ENCODE measurements at regions not wholly inside any gene's neighbourhood (a gene's known extent, or its start where the extent isn't known, plus 50 kb on each side); places are given as distances from the start of the nearest gene placed in this dataset.

DNA sequence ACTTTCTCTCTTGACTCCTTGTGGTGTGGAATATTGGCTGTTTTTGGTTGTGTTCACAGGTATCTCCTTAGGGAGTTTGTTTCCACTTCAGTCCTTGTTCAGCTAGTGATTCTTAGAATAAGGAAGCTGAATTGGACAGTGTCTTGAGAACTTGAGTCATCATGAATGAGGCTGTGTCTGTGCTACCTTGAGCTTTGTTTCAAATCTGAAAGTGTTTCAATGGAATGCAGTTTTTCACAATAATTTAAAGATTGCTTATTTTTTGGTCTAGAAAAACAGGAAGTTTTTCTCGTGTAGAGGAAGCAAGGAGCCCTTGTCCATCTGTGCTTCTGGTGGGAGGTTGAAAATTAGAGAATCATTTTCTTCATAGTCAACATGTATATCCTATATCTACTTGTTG is 76.5 kb downstream of the ZNF518B start:
- Histone ChIP-seq H3K36me3 (ENCODE audit: control insufficient read depth, insufficient read depth, low read length) (no peaks in the 10 kb centered on the region), H3K4me3 (ENCODE audit: low read depth, low read length) (no peak overlapping the region), H3K27me3 (ENCODE audit: control insufficient read depth, insufficient read depth, low read length) (peaks cover 2% of the 10 kb centered on the region; the same call in 1 of the 2 replicates)
- ChIA-PET CTCF (interaction anchor here (0.9 to 1.0 kb wide), 2 partner anchors 9 to 23 kb away, joined by 3 to 4 read pairs; no protein-coding TSS in a partner anchor), POLR2A (no interaction called here)
- no peak for DNase-seq (ENCODE audit: low read depth)
- TF ChIP-seq, protein P1, sequence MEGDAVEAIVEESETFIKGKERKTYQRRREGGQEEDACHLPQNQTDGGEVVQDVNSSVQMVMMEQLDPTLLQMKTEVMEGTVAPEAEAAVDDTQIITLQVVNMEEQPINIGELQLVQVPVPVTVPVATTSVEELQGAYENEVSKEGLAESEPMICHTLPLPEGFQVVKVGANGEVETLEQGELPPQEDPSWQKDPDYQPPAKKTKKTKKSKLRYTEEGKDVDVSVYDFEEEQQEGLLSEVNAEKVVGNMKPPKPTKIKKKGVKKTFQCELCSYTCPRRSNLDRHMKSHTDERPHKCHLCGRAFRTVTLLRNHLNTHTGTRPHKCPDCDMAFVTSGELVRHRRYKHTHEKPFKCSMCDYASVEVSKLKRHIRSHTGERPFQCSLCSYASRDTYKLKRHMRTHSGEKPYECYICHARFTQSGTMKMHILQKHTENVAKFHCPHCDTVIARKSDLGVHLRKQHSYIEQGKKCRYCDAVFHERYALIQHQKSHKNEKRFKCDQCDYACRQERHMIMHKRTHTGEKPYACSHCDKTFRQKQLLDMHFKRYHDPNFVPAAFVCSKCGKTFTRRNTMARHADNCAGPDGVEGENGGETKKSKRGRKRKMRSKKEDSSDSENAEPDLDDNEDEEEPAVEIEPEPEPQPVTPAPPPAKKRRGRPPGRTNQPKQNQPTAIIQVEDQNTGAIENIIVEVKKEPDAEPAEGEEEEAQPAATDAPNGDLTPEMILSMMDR (IDR thresholded peaks at IDR 0.05; ENCODE audit: insufficient read depth, low read depth, low read length): no peak

DNA sequence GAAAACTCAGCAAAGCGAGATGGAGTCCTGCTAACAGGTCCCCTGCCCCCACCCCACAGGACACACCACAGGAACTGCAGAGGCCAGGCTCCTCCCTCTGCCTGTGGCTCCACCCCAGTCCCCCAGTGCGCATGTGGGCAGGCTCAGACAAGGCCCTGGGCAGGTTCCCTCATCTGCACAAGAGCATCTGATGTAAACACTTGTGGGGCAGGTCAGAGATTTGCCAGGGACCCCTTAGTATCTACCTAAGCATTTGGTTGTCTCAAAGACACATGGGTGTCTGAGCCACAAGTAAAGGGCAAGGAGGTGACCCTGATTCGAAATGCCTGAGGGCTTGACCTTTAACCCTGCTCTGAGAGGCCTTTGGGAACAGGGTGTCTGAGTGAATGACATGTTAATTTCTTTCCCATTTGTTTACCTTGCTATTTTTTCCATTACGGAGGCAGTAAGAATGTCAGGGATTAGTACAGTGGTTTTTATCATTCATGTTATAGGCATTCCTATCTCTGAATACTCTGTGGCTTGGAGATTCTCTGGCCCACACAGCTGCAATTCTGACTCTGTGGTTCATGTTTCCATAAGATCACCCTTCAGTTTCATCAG is 85.3 kb downstream of the ZNF518B start:
- DNase-seq (ENCODE audit: low read depth): peak; percentile 19
- Histone ChIP-seq H3K36me3 (ENCODE audit: control insufficient read depth, insufficient read depth, low read length) (no peaks in the 10 kb centered on the region), H3K27me3 (ENCODE audit: control insufficient read depth, insufficient read depth, low read length) (no peaks in the 10 kb centered on the region), H3K4me3 (ENCODE audit: low read depth, low read length) (no peak overlapping the region)
- ChIA-PET POLR2A (no interaction called here), CTCF (interaction anchor here (0.5 to 0.8 kb wide), 2 partner anchors 9 to 207 kb away, joined by 3 to 4 read pairs; no protein-coding TSS in a partner anchor)
- TF ChIP-seq, protein P1 (IDR thresholded peaks at IDR 0.05; ENCODE audit: insufficient read depth, low read depth, low read length): no peak

DNA sequence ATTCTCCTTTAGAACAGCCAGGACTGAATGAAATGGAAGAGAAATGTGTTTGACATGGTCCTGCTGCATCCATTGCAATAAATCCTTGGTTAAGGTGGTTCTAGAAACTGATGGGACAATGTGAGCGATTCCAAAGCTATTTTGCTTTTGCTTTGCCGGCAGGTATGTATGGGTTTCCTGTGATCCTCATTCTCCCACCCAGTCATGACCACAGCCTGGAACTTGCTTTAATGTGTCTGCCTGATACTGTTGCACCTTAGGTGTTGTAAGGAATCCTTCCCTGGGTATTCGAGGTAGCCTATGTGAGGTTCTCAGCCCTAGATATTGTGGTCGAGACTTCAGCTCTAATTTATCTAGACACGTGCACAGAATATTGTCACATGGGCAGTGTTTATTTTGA is 86.1 kb downstream of the ZNF518B start:
- TF ChIP-seq, protein P1 (IDR thresholded peaks at IDR 0.05; ENCODE audit: insufficient read depth, low read depth, low read length): no peak
- Histone ChIP-seq H3K36me3 (ENCODE audit: control insufficient read depth, insufficient read depth, low read length) (no peaks in the 10 kb centered on the region), H3K4me3 (ENCODE audit: low read depth, low read length) (no peak overlapping the region), H3K27me3 (ENCODE audit: control insufficient read depth, insufficient read depth, low read length) (no peaks in the 10 kb centered on the region)
- DNase-seq (ENCODE audit: low read depth): no peak
- CTCF ChIA-PET: interaction anchor here (0.8 kb wide), 1 partner anchor 10 kb away, joined by 4 read pairs; no protein-coding TSS in a partner anchor
- POLR2A ChIA-PET: no interaction called here

DNA sequence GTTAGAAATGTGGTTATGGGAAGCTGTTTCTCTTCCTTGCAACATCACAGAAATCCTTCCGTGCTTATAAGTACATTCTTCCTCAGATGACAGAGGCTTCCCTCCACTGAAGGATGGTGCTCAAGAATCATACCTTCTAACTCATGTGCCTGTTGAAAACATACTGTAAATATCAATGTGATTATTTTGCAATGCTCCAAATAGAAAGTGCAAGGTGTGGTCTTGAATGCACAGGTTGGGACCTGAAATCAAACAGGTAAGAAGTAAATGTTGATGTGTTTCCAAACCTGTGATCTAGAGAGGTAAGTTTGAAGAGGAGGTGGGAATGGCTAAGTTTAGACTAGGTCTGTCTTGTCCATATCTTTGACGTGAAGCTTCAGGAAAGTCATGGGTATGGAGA is 87.7 kb downstream of the ZNF518B start:
- POLR2A ChIA-PET: no interaction called here
- CTCF ChIA-PET: no interaction called here
- Histone ChIP-seq H3K36me3 (ENCODE audit: control insufficient read depth, insufficient read depth, low read length) (no peaks in the 10 kb centered on the region), H3K27me3 (ENCODE audit: control insufficient read depth, insufficient read depth, low read length) (no peaks in the 10 kb centered on the region), H3K4me3 (ENCODE audit: low read depth, low read length) (no peak overlapping the region)
- TF ChIP-seq, protein P1 (IDR thresholded peaks at IDR 0.05; ENCODE audit: insufficient read depth, low read depth, low read length): no peak
- DNase-seq (ENCODE audit: low read depth): no peak

DNA sequence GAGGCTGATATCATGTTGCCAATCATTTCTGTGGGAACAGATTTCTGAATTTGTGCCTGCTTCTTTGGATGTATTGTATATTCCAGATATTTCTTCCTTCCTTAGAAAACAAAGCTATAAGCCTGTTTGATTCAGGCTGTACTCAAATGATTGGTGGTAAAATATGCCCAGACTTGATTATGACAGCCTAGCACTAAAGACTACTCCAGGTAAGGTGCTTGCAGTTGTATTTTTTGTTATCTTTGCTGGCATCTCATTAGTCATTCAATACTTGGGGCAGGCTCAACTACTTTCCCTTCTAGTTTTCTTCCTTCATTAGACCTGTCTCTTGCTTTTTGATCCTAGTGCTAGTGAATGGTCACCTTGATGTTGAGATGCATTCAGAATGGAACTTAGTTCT is 90.6 kb downstream of the ZNF518B start:
- ChIA-PET POLR2A (no interaction called here), CTCF (interaction anchor here (1.7 kb wide), 1 partner anchor 11 kb away, joined by 5 read pairs; no protein-coding TSS in a partner anchor)
- no peak for DNase-seq (ENCODE audit: low read depth)
- Histone ChIP-seq H3K27me3 (ENCODE audit: control insufficient read depth, insufficient read depth, low read length) (no peaks in the 10 kb centered on the region), H3K36me3 (ENCODE audit: control insufficient read depth, insufficient read depth, low read length) (no peaks in the 10 kb centered on the region), H3K4me3 (ENCODE audit: low read depth, low read length) (no peak overlapping the region)
- TF ChIP-seq, protein P1 (IDR thresholded peaks at IDR 0.05; ENCODE audit: insufficient read depth, low read depth, low read length): no peak
